GM18873 (cell line): ENCODE measurements at regions not wholly inside any gene's neighbourhood (a gene's known extent, or its start where the extent isn't known, plus 50 kb on each side); places are given as distances from the start of the nearest gene placed in this dataset.
"Not testable (repeated sequence)": the region's sequence is repeated elsewhere in the genome, so short reads cannot be mapped to it uniquely, and the experiment has no call there.

Source experiments
- ATAC-seq: cut with Tn5 transposase; IDR thresholded peaks from one replicate; pipeline ENCODE4 v1.9.1; 2021; ENCODE audit warnings: mild to moderate bottlenecking, moderate library complexity, moderate number of reproducible peaks; ENCODE audit not compliant: unreplicated experiment, low FRiP score

GRCh38 chr14:48643241-48643640, 942.9 kb downstream of the RPS29 start:
- no peak for ATAC-seq

DNA sequence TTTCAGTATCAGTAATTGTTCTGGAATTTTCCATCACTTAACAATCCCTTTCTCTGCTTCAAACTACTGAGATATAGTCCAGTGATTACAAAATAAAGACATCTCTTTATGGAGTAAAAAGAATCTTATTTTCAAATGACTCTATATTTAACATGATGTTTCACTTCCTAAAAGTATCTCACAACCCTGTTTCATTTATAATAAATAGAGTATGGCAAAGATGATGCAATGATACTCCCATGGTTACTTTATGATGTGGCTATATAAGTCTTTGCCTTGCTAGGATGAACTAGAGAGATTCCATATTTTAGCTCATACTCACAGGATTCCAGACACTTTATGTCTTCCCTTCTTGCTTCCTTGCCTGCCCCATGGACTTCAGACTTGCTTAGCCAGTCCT, 953.5 kb upstream of the MDGA2 start:
- ATAC-seq, result no peak

DNA sequence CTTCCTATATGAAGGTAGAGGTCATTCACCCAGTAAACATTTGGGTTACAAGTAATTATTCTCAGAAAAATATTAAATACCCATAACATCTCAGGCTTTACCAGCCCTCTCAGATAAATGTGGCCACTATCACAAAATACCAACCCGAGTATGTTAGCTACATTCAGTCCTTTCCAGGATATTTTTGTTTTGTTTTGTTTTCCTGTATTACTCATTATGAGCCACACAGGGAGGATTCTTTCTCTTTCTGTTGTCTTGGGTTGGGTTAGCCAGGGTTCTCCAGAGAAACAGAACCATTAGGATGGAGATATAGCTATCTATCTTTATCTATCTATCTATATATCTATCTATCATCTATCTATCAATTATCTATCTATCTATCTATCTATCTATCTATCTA, 947.6 kb upstream of the MDGA2 start:
- ATAC-seq, result no peak

DNA sequence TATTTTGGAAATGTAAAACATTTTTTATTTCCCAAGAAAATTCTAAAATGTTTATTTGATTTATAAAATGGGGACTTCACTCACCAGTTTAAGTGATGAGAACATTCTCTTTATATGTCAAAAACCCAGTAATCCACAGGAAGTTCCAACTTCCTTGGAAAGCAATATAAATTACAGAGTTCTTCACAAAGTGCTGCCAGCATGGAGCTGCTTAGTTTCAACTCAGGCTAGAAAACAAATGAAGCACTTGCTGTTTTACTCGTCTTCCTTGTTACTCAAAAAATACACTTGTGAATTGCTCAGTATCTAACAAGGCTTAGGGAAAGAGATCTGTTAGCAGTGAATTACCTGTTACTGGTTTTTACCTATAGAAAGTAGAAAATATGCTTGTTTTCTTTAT, 942.7 kb upstream of the MDGA2 start:
- ATAC-seq, result no peak

DNA sequence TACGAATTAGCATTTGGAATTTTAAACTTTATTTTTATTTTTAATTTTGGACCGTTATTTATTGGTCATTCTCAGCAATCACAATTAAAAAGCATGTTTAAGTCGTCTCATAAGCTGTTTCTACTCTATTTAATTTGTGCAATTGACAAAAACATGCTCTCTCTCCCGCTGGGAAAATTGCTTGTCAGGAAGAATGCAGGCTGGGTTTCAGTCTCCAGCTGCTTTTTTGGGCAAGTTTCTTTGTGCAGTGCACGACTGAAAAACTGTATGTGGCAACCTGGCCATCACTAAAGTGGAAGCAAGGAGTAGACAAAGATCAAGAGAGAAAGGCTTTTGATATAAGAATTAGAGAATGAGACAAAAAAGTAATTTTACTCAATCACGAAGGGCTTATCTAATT, 941.5 kb upstream of the MDGA2 start:
- no peak for ATAC-seq

DNA sequence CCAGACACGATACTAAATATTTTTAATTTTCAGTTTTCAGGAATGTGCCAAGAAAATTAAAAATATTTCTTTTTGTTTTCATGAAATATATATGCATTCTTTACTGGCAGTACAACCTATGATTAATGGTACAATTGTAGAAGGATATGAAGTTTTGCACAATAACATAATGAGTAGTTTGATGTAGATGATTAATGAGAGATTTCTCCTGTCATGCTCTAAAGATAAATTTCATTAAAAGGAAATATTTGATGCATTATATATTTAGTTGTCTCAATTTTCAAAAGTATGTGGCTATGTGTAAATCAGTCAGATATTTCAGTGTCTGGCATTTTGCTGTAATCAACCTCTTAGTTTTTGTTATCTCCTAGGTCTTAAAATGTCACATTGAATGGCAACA, 940.2 kb upstream of the MDGA2 start:
- ATAC-seq, result no peak

DNA sequence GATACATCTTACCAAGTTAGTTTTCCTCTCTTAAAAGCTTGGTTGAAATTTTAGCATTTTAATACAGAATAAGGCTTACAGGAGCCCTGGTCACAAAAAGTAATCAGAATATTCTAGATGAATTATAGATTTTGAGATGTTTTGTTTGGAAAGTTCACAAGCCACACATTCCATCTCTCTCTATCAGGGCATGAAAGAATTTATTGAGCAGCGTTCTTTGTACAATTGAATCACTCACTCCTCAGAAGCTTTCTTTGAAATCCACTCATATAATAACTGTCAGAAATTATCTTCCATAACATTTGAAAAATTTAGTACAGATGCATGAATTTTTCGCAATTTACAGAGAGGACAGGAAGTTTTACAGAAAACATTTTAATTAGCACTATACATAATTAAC, 938.6 kb upstream of the MDGA2 start:
- no peak for ATAC-seq

- not testable (repeated sequence) for ATAC-seq
Observed at GRCh38 chr14:48606960-48607359, 931.6 kb upstream of the MDGA2 start.

- no peak for ATAC-seq
Observed at GRCh38 chr14:48598458-48598857, 923.1 kb upstream of the MDGA2 start.

- ATAC-seq, result no peak
Observed at GRCh38 chr14:48586099-48586498, 910.7 kb upstream of the MDGA2 start.

GRCh38 chr14:48584031-48584430, 908.6 kb upstream of the MDGA2 start:
- peak; percentile 82 for ATAC-seq

DNA sequence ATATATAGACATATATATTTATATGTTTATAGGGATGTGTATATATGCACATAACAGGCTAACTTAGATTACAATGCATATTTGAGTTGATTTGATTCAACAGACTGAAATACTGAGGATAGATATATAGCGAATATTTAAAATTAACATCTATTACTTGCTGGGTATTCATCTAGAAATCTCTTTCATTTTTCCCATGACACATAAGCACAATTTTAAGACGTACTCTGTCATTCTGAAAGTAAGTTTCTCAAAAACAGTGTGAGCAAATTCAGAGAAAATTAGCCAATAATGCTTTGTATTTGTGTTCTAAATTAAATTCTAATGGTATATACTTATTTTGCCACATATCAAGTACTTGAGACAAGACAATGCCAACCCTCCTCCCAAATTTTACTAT, 907.5 kb upstream of the MDGA2 start:
- no peak for ATAC-seq

- no peak for ATAC-seq
Observed at GRCh38 chr14:48580692-48581091, 905.3 kb upstream of the MDGA2 start.

GRCh38 chr14:48575772-48576171, 900.4 kb upstream of the MDGA2 start:
- ATAC-seq, result no peak

GRCh38 chr14:48568688-48569087, 893.3 kb upstream of the MDGA2 start:
- ATAC-seq, result no peak

- ATAC-seq, result no peak
Observed at GRCh38 chr14:48568252-48568651, 892.8 kb upstream of the MDGA2 start.

GRCh38 chr14:48563489-48563888, 888.1 kb upstream of the MDGA2 start:
- no peak for ATAC-seq

- not testable (repeated sequence) for ATAC-seq
Observed at GRCh38 chr14:48561438-48561837, 886.0 kb upstream of the MDGA2 start.

DNA sequence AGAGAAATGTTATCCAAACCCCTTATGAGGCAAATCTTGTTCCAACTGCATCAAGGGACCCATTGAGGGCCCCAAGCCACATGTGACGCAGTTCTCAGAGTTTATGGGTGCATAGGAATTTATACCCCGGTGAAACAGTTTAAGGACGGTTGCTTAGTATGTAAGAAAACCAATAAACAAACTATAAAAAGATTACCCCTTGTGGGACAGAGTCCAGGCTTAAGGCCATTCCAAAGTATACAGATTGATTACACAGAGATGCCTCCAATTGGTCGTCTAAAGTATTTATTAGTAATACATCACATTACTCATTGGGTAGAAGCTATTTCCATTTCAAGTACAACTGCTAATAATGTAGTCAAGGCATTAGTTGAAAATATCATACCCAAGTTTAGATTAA, 885.0 kb upstream of the MDGA2 start:
- ATAC-seq, result no peak

DNA sequence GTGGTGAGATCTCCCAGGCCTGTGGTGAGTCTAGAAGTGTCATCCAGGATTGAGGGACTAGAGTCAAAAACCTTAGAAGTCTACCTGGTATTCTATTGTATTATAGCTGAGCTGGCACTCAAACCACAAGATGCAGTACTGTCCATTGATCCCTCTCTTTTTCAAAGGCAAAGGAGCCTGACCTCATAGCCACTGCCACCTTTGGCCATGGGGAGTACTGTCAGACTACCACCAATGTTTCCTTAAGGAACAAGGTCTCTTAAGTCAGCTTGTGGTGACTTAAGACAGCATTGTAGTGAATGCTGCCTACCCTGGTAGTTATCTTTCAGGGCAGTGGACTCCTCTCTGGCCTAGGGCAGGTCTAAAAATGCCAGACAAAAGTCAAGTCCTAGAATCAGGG, 878.0 kb upstream of the MDGA2 start:
- no peak for ATAC-seq

DNA sequence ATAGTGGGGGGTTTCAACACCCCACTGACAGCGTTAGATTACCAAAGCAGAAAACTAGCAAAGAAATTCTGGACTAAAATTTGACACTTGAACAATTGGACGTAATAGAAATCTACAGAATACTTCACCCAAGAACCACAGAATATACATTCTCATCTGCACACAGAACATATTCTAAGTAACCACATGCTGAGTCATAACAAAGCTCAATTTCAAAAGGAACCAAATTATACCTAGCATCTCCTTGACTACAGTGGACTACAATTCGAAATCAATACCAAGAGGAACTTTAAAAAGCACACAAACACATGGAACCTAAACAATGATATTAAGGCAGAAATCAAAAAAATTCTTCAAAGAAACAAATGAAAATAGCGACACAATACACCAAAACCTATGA, 871.6 kb upstream of the MDGA2 start:
- no peak for ATAC-seq

- ATAC-seq, result no peak
Observed at GRCh38 chr14:48537600-48537999, 862.2 kb upstream of the MDGA2 start.

- no peak for ATAC-seq
Observed at GRCh38 chr14:48536318-48536717, 860.9 kb upstream of the MDGA2 start.
